Keratinocyte (primary cell): ENCODE measurements at regions not wholly inside any gene's neighbourhood (a gene's known extent, or its start where the extent isn't known, plus 50 kb on each side); places are given as distances from the start of the nearest gene placed in this dataset.

Experiments
- EZH2 ChIP-seq: IDR thresholded peaks from one replicate; pipeline ENCODE4 v1.6.1; 2012; ENCODE audit warnings: inconsistent platforms, mild to moderate bottlenecking, low read length, moderate library complexity
- TF ChIP-seq, protein P1 (sequence below), 3 experiments: IDR thresholded peaks in 1 of 3; conservative IDR thresholded peaks in 1 of 3; optimal IDR thresholded peaks in 1 of 3; 2 replicates in 2 of 3; 3 replicates in 1 of 3; pipeline versions ENCODE3 to v1.5.1; 2011; ENCODE audit warnings: low read length in 3 of 3, mild to moderate bottlenecking in 3 of 3, moderate library complexity in 2 of 3, control low read depth in 1 of 3, inconsistent platforms in 1 of 3; ENCODE audit not compliant: insufficient read depth in 2 of 3; ENCODE audit errors: extremely low read depth in 1 of 3

DNA sequence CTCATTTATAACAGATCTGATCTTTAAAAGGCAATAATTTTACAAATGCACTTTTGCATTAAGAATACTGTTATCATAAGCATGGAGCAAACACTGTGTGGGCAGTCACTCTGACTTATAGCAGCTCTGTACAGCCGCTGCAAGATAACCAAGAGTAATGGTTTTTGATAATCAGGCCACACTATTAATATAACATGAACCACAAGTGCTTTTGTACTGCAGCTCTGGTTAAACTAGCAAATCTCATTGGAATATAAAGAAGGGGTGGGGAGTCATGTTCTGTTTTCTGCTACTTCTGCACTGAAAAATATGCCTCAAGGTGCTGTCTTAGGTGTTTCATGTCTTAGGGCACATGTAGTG lies 357.4 kb downstream of the LMO4 start:
- TF ChIP-seq, protein P1, sequence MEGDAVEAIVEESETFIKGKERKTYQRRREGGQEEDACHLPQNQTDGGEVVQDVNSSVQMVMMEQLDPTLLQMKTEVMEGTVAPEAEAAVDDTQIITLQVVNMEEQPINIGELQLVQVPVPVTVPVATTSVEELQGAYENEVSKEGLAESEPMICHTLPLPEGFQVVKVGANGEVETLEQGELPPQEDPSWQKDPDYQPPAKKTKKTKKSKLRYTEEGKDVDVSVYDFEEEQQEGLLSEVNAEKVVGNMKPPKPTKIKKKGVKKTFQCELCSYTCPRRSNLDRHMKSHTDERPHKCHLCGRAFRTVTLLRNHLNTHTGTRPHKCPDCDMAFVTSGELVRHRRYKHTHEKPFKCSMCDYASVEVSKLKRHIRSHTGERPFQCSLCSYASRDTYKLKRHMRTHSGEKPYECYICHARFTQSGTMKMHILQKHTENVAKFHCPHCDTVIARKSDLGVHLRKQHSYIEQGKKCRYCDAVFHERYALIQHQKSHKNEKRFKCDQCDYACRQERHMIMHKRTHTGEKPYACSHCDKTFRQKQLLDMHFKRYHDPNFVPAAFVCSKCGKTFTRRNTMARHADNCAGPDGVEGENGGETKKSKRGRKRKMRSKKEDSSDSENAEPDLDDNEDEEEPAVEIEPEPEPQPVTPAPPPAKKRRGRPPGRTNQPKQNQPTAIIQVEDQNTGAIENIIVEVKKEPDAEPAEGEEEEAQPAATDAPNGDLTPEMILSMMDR (optimal IDR thresholded peaks at IDR 0.05 in 1 of 3, IDR thresholded peaks at IDR 0.05 in 1 of 3, conservative IDR thresholded peaks at IDR 0.05 in 1 of 3; ENCODE audit: extremely low read depth in 1 of 3, insufficient read depth in 2 of 3, low read length in 3 of 3): no peak
- no peak for TF ChIP-seq EZH2
